ENCODE measurements at regions not wholly inside any gene's neighbourhood (a gene's known extent, or its start where the extent isn't known, plus 50 kb on each side); places are given as distances from the start of the nearest gene placed in this dataset.

DNA sequence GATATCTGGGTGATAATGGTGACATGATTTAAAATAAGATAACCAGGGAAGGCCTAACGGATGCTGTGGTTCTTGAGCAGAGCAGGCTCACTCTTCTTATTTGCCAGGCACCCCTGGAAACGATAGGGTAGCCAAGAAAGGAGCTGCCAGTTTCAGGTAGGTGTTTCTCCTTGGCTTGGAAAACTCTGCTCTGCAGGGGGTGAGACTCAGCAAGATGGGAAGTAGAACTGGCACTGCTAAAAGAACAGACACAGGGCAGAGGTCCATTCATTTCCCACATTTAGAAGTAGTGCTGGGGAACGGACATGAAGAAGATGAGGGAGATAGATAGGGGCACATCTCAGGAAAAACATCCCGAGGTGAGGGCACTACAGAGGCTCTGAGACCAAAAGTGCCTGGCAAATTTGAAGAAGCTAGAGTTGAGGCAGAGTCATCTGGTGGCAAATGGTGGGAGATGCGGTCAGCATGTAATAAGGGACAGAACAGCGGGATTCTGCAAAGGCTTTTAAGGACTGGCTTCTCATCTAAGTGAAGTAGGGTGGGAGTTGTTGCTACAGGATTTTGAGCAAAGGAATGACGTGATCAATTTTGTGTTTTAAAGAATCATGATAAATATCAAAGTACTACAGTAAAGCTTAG lies 323.4 kb upstream of the PLSCR5 start:
- Histone ChIP-seq H3K4me3 (replicated peaks in 1 of 3) (no peak overlapping the region), H3K36me3 (no peaks in the 10 kb centered on the region), H3K9me3 (no peaks in the 10 kb centered on the region), H3K27ac (no peak overlapping the region), H3K4me1 (no peaks in the 10 kb centered on the region), H3K27me3 (no peaks in the 10 kb centered on the region)
- no peak for TF ChIP-seq POLR2A (IDR thresholded peaks at IDR 0.05)
- TF ChIP-seq, protein P1, sequence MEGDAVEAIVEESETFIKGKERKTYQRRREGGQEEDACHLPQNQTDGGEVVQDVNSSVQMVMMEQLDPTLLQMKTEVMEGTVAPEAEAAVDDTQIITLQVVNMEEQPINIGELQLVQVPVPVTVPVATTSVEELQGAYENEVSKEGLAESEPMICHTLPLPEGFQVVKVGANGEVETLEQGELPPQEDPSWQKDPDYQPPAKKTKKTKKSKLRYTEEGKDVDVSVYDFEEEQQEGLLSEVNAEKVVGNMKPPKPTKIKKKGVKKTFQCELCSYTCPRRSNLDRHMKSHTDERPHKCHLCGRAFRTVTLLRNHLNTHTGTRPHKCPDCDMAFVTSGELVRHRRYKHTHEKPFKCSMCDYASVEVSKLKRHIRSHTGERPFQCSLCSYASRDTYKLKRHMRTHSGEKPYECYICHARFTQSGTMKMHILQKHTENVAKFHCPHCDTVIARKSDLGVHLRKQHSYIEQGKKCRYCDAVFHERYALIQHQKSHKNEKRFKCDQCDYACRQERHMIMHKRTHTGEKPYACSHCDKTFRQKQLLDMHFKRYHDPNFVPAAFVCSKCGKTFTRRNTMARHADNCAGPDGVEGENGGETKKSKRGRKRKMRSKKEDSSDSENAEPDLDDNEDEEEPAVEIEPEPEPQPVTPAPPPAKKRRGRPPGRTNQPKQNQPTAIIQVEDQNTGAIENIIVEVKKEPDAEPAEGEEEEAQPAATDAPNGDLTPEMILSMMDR (IDR thresholded peaks at IDR 0.05) = no peak
- no peak for DNase-seq
- intact Hi-C loops (cut with DNase I) = no loop called here
- WGBS, 2 donors = 72 to 81% methylated on average over 7 of the region's 7 CpGs

DNA sequence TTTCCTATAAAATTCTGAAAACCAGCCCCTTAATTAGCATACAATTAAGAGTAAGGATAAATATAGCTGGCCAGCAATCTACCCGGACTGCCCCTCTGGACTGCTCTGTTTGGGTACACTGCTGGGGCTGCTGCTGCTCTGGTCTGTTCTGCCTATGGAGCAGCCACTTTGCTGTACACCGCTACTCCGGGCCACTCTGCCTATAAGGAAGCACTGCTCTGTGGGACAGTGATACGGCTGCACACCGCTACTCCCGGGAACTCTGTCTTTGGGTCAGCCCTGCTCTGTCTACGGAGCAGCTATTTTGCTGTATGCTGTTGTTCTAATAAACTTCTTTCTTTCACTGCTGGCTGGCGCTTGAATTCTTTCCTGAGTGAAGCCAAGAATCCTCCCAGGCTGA lies 316.5 kb upstream of the PLSCR5 start:
- TF ChIP-seq, protein P1 (IDR thresholded peaks at IDR 0.05) = no peak
- TF ChIP-seq POLR2A (IDR thresholded peaks at IDR 0.05) = no peak
- Histone ChIP-seq H3K36me3 (no peaks in the 10 kb centered on the region), H3K4me3 (replicated peaks in 1 of 3) (no peak overlapping the region), H3K4me1 (no peaks in the 10 kb centered on the region), H3K27ac (no peak overlapping the region), H3K9me3 (no peaks in the 10 kb centered on the region), H3K27me3 (no peaks in the 10 kb centered on the region)
- intact Hi-C loops (cut with DNase I) = no loop called here
- WGBS, 2 donors = 87 to 93% methylated on average over 8 of the region's 8 CpGs
- no peak for DNase-seq

DNA sequence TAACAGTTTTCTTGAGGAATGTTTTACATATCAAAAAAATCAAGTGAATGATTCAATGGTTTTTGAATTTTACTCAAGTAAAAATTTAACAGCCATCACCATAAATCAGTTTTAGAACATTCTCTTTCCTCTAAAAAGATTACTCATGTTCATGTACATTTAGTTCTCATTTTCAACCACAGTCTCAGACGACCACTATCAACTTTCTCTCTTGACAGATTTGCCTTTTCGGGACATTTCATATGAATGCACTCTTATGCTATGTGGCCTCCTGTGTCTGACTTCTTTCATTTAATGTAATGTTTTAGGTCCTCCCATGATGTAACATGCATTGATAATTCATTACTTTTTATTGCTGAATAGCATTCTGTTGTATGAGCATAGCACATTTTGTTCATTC lies 309.3 kb upstream of the PLSCR5 start:
- no peak overlapping the region for H3K4me3 ChIP-seq (replicated peaks in 1 of 3)
- no peak for TF ChIP-seq POLR2A (IDR thresholded peaks at IDR 0.05)
- TF ChIP-seq, protein P1 (IDR thresholded peaks at IDR 0.05) = no peak
- 84 to 86% methylated on average over 2 of the region's 2 CpGs for WGBS, 2 donors
- H3K9me3 ChIP-seq = no peaks in the 10 kb centered on the region
- no peaks in the 10 kb centered on the region for H3K4me1 ChIP-seq
- H3K27me3 ChIP-seq = no peaks in the 10 kb centered on the region
- intact Hi-C loops (cut with DNase I) = no loop called here
- H3K27ac ChIP-seq = no peak overlapping the region
- H3K36me3 ChIP-seq = no peaks in the 10 kb centered on the region
- DNase-seq = no peak

DNA sequence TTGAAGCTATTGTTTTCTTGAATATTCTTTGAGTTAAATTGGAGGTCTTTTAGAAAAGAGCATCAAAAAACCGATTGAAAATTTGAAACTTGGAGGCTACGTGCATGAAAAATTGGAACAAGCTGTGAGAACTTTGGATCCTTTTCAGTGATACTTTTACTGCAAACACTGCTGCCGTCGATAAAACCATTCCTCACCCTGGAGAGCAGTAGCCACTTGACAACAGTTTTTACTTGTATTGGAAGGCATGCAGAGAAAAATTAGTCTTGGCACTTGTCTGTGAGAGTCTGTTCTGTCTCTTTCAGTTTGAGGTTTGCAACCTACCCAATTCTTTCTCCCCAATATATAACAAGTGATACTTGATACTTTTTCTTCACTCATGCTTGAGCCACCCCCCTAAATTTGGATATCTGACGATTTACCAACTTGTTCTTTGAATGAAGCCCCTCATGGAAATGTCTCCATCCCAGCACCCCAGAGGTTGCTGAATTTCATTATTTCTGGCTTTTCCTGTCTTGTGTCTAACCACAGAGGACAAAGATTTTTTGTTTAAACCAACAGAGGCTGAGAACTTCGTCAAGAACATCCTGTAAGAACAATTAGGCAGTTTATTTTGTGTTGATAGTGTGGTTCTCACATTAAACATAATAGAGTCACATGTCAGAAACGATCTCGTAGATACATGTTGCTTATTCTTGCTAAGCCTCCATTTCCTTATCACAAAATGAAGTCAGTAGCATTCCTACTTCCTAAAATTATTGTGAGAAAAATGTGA lies 307.3 kb upstream of the PLSCR5 start:
- H3K9me3 ChIP-seq = no peaks in the 10 kb centered on the region
- DNase-seq = no peak
- no peaks in the 10 kb centered on the region for H3K4me1 ChIP-seq
- H3K27ac ChIP-seq = no peak overlapping the region
- 38 to 43% methylated on average over 8 of the region's 8 CpGs for WGBS, 2 donors
- TF ChIP-seq, protein P1 (IDR thresholded peaks at IDR 0.05) = no peak
- no peak for TF ChIP-seq POLR2A (IDR thresholded peaks at IDR 0.05)
- no peaks in the 10 kb centered on the region for H3K36me3 ChIP-seq
- H3K4me3 ChIP-seq (replicated peaks in 1 of 3) = no peak overlapping the region
- intact Hi-C loops (cut with DNase I) = no loop called here
- no peaks in the 10 kb centered on the region for H3K27me3 ChIP-seq

DNA sequence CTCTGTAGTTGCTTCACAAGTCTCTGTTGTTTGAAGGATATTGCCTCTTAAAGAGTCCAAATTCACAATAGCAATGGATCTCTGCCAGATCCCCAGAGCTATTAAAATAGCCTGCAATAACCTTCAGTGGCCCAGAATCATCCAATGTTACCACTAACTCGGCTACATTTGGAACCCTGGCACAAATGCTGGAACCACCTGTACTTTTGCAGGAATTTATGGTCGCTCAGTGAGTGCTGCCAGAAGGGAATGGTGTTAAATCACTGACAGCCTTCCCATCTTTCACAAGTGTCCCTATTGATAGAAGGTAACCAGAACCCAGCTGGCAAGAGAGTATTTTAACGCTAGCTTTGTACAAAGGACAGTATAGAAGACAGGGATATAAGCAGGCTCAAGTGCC lies 298.8 kb upstream of the PLSCR5 start:
- intact Hi-C loops (cut with DNase I) = no loop called here
- H3K27me3 ChIP-seq = no peaks in the 10 kb centered on the region
- H3K9me3 ChIP-seq = no peaks in the 10 kb centered on the region
- H3K4me1 ChIP-seq = no peaks in the 10 kb centered on the region
- no peak overlapping the region for H3K27ac ChIP-seq
- 70 to 82% methylated on average over 3 of the region's 3 CpGs for WGBS, 2 donors
- no peak for TF ChIP-seq POLR2A (IDR thresholded peaks at IDR 0.05)
- TF ChIP-seq, protein P1 (IDR thresholded peaks at IDR 0.05) = no peak
- no peak overlapping the region for H3K4me3 ChIP-seq (replicated peaks in 1 of 3)
- no peaks in the 10 kb centered on the region for H3K36me3 ChIP-seq
- no peak for DNase-seq

All from thyroid gland (tissue), 4 donors.